ENCODE measurements at regions not wholly inside any gene's neighbourhood (a gene's known extent, or its start where the extent isn't known, plus 50 kb on each side); places are given as distances from the start of the nearest gene placed in this dataset.
A peak's percentile ranks its signal among the peaks of the same experiment; 100 is the strongest.

DNA sequence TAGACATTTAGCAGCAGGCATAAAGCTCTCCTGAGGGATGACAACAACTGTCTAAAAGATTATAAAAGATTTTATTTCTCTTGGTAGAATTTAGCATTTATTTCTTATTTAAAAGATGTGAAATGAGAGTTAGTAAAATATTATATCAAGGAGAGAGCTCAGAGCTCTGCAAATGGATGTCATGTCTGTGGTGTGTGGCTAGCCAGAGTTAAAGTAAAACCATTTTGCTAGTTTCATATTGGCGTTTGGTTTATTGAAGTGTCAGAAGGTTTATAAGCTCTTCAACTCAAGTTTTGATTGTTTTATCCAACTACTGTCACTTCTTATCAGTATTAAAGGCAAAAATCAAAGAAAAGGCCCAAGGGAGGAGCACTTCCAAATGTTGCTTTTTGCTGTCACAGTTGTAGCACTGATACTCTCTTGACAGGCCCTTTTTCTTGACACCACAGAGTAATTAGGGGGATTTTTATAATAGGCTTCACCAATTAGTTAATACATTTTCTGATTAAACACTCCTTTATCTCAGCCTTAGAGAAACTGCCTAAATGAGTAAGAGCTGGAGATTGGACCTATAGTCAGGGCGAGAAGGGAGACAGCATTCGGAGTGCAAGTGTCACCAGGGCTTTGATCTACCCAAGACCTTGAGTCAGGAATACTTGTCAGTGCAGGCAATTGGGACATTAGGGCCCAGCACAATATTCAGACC, 233.9 kb downstream of the PTBP2 start:
- no peak for DNase-seq (ENCODE audit: extremely low read depth, low read depth)
- H3K4me3 ChIP-seq (replicated peaks; ENCODE audit: low read depth, low read length), result no peak overlapping the region
- TF ChIP-seq, protein P1, sequence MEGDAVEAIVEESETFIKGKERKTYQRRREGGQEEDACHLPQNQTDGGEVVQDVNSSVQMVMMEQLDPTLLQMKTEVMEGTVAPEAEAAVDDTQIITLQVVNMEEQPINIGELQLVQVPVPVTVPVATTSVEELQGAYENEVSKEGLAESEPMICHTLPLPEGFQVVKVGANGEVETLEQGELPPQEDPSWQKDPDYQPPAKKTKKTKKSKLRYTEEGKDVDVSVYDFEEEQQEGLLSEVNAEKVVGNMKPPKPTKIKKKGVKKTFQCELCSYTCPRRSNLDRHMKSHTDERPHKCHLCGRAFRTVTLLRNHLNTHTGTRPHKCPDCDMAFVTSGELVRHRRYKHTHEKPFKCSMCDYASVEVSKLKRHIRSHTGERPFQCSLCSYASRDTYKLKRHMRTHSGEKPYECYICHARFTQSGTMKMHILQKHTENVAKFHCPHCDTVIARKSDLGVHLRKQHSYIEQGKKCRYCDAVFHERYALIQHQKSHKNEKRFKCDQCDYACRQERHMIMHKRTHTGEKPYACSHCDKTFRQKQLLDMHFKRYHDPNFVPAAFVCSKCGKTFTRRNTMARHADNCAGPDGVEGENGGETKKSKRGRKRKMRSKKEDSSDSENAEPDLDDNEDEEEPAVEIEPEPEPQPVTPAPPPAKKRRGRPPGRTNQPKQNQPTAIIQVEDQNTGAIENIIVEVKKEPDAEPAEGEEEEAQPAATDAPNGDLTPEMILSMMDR (IDR thresholded peaks at IDR 0.05; ENCODE audit: low read depth, low read length, missing control alignments), result no peak

DNA sequence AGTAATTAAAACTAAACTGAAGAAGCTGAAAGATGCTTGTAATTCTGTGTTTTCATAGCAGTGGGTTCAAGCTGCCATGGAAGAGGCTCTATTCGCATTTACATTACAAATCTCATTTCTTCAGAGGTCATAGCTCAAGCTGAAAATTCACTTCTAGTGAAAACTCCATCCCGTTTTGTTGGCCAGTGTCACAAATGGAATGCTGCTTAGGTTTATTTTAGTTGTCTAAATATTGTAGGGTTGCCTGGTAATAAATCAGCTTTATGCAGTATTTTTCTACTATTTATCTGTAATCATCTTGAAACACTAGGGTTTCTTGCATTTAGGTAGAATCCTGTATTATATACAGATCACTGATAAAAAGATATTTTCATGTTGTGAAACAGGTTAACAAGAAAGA, 240.6 kb downstream of the PTBP2 start:
- TF ChIP-seq, protein P1 (IDR thresholded peaks at IDR 0.05; ENCODE audit: low read depth, low read length, missing control alignments), result no peak
- DNase-seq (ENCODE audit: extremely low read depth, low read depth), result no peak
- no peak overlapping the region for H3K4me3 ChIP-seq (replicated peaks; ENCODE audit: low read depth, low read length)

DNA sequence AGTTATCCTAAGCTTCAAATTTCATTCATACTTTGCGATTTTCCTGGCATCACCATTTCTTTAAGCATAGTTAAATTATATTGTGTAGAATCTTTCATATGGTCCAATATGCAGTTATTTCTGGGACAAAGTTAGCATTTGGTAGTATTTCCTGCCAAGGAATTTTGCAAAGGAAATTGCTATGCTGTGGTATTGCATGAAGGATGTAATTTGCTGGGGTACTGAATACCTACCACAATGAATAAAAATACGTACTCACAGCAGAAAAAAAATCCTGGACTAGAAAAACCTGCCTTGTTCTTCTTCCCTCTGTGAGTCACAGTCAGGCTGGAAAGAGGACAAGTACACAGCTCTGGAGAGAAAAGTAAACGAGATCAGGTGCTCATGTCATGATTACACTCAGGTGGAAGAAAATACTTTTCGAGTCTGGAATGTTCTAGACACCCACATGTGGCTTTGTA, 241.2 kb downstream of the PTBP2 start:
- no peak for DNase-seq (ENCODE audit: extremely low read depth, low read depth)
- TF ChIP-seq, protein P1 (IDR thresholded peaks at IDR 0.05; ENCODE audit: low read depth, low read length, missing control alignments), result no peak
- H3K4me3 ChIP-seq (replicated peaks; ENCODE audit: low read depth, low read length), result no peak overlapping the region

DNA sequence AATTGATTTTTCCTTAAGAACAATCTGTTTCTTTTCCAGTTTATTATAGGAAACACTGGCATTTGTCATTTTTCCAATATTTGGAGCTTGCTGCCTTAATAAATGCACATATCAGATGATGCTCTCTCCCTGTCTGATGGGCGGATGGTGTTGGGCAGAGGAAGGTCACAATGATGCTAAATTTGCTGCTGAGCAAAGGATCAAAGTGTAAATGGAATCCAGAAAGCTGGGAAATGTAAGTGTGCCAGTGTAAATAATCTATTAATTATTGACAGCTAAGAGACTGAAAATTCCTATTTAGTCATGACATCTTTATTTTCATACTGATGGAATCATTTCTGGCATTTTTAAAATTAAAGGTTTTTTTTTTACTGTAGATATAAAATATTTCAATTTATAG, 243.2 kb downstream of the PTBP2 start:
- no peak overlapping the region for H3K4me3 ChIP-seq (replicated peaks; ENCODE audit: low read depth, low read length)
- TF ChIP-seq, protein P1 (IDR thresholded peaks at IDR 0.05; ENCODE audit: low read depth, low read length, missing control alignments), result no peak
- no peak for DNase-seq (ENCODE audit: extremely low read depth, low read depth)

DNA sequence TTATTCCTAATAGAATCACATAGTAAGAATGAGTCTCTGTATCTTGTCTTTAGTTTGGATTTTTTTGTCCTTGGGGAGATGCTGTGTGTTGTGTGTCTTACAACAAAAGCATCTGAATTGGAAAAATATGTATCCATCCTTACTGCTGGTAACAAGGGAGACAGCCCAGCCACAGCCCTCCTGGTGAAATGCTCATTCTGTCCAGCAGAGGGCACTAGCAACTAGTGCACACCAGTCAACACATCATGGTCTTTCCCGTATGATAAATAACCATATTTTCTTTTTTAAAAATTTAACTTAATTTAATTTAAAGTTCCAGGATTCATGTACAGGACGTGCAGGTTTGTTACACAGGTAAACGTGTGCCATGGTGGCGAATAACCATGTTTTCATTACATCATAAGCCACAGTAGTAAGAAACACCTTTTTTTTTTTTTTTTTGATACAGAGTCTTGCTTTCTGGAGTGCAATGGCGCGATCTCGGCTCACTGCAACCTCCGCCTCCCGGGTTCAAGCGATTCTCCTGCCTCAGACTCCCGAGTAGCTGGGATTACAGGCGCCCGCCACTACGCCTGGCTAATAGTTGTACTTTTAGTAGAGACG, 245.1 kb downstream of the PTBP2 start:
- TF ChIP-seq, protein P1 (IDR thresholded peaks at IDR 0.05; ENCODE audit: low read depth, low read length, missing control alignments), result peak; percentile 89
- peak; percentile 56 for DNase-seq (ENCODE audit: extremely low read depth, low read depth)
- H3K4me3 ChIP-seq (replicated peaks; ENCODE audit: low read depth, low read length), result no peak overlapping the region

DNA sequence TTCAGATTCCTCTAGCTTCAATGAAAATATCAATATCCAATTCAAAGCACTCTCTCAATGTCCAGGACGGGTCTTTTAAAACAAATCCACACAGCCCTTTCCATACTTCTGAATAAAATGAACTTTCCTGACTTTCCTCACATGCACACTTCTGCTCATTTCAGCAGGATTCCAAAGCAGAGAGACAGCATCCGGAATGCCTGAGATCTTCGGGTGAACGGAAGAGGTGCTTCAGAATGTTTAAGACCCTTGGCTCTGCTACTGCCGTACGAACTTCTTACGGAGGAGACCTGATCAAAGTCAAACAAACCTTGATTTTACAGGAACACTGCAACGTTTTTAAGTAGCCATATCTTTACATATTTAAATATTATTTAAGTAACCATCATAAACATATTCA, 245.7 kb downstream of the PTBP2 start:
- TF ChIP-seq, protein P1 (IDR thresholded peaks at IDR 0.05; ENCODE audit: low read depth, low read length, missing control alignments), result no peak
- no peak for DNase-seq (ENCODE audit: extremely low read depth, low read depth)
- no peak overlapping the region for H3K4me3 ChIP-seq (replicated peaks; ENCODE audit: low read depth, low read length)

All from HFF-Myc (cell line).